ENCODE measurements at regions not wholly inside any gene's neighbourhood (a gene's known extent, or its start where the extent isn't known, plus 50 kb on each side); places are given as distances from the start of the nearest gene placed in this dataset.

DNA sequence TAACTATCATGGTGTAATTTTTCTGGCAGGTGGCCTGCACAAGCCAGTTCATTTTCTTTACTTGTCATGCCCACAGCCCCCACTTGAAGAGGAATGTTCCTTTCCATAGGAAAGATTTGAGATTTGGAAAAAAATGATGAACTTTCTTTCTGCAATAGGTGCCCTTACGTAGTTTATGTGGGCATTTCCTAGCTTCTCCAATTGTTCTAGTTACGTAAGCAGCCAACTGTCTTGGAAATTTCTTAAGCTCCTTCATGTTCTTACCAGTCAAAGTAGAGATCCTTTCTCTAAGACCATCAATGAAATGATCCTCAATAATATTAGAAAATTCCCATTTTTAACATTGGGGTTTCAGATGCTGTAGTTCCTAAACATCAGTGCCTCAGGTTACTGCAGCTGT, 109.5 kb upstream of the F3 start:
- Histone ChIP-seq H3K27ac (replicated peaks in 1 of 4) (no peak overlapping the region), H3K36me3 (no peaks in the 10 kb centered on the region), H3K4me1 (peaks cover 4 to 28% (median 20%) of the 10 kb centered on the region in 4 donors), H3K9me3 (no peaks in the 10 kb centered on the region), H3K27me3 (no peaks in the 10 kb centered on the region), H3K4me3 (no peak overlapping the region)
- intact Hi-C loops (cut with DNase I) = no loop called here
- no peak for DNase-seq (ENCODE audit: extremely low spot score)
- WGBS = 94% methylated on average over 2 of the region's 2 CpGs
- TF ChIP-seq POLR2AphosphoS5 (IDR thresholded peaks at IDR 0.05) = no peak
- no peak for TF ChIP-seq POLR2A (IDR thresholded peaks at IDR 0.05; ENCODE audit: low read depth)
- TF ChIP-seq CTCF (IDR thresholded peaks at IDR 0.05) = no peak
- TF ChIP-seq EP300 (IDR thresholded peaks at IDR 0.05) = no peak

DNA sequence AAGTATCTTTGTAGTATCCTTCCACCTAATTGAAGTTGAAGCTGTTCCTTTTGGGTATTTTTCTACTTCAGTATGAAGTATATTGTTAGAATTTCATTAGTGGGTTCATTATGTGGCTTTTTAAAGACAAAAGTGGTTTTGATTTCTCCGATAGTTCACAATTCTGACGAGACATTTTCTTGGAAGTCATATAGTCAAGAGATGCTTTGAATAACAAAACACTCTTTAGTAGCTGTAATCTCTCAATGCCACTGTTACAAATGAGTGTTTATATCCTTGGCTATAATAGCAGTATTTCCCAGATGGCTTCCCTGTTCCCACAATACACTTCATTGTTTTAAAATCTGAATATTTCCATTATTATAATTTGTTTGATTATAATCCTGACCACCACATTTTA, 108.7 kb upstream of the F3 start:
- intact Hi-C loops (cut with DNase I) = no loop called here
- Histone ChIP-seq H3K9me3 (no peaks in the 10 kb centered on the region), H3K4me1 (peaks cover 4 to 28% (median 20%) of the 10 kb centered on the region in 4 donors), H3K27ac (replicated peaks in 1 of 4) (peak overlapping the region in 2 of 4 donors; percentile 5 to 58), H3K36me3 (no peaks in the 10 kb centered on the region), H3K27me3 (no peaks in the 10 kb centered on the region), H3K4me3 (no peak overlapping the region)
- TF ChIP-seq EP300 (IDR thresholded peaks at IDR 0.05) (no peak), CTCF (IDR thresholded peaks at IDR 0.05) (no peak), POLR2A (IDR thresholded peaks at IDR 0.05; ENCODE audit: low read depth) (no peak), POLR2AphosphoS5 (IDR thresholded peaks at IDR 0.05) (no peak)
- no peak for DNase-seq (ENCODE audit: extremely low spot score)
- WGBS = 52% methylated on average over 2 of the region's 2 CpGs

GRCh38 chr1:94648225-94649007, 106.9 kb upstream of the F3 start:
- intact Hi-C loops (cut with DNase I) = no loop called here
- WGBS = 27% methylated on average over 14 of the region's 14 CpGs
- TF ChIP-seq POLR2AphosphoS5 (IDR thresholded peaks at IDR 0.05) (peak; percentile 74 to 83), CTCF (IDR thresholded peaks at IDR 0.05) (no peak)
- H3K27ac ChIP-seq (replicated peaks in 1 of 4) = peak overlapping the region; percentile 72 to 78 (median 77)
- peaks cover under 1 to 23% (median 18%) of the 10 kb centered on the region in 4 donors for H3K4me1 ChIP-seq
- peak overlapping the region in 1 of 4 donors; percentile 1 for H3K4me3 ChIP-seq
- H3K27me3 ChIP-seq = no peaks in the 10 kb centered on the region
- H3K36me3 ChIP-seq = no peaks in the 10 kb centered on the region
- H3K9me3 ChIP-seq = no peaks in the 10 kb centered on the region
- no peak for DNase-seq (ENCODE audit: extremely low spot score)

- H3K4me1 ChIP-seq = peaks cover 0 to 23% (median 18%) of the 10 kb centered on the region in 4 donors
- 85% methylated on average over 6 of the region's 6 CpGs for WGBS
- H3K9me3 ChIP-seq = no peaks in the 10 kb centered on the region
- no peak for DNase-seq (ENCODE audit: extremely low spot score)
- intact Hi-C loops (cut with DNase I) = no loop called here
- peak overlapping the region in 3 of 4 donors; percentile 72 to 78 (median 77) for H3K27ac ChIP-seq (replicated peaks in 1 of 4)
- no peaks in the 10 kb centered on the region for H3K27me3 ChIP-seq
- H3K4me3 ChIP-seq = no peak overlapping the region
- H3K36me3 ChIP-seq = no peaks in the 10 kb centered on the region
- no peak for TF ChIP-seq POLR2AphosphoS5 (IDR thresholded peaks at IDR 0.05)
- TF ChIP-seq POLR2A (IDR thresholded peaks at IDR 0.05; ENCODE audit: low read depth) = no peak
- no peak for TF ChIP-seq EP300 (IDR thresholded peaks at IDR 0.05)
- no peak for TF ChIP-seq CTCF (IDR thresholded peaks at IDR 0.05)
Observed at GRCh38 chr1:94646786-94647555, 105.4 kb upstream of the F3 start.
